ENCODE measurements at regions not wholly inside any gene's neighbourhood (a gene's known extent, or its start where the extent isn't known, plus 50 kb on each side); places are given as distances from the start of the nearest gene placed in this dataset.
"Not testable (repeated sequence)": the region's sequence is repeated elsewhere in the genome, so short reads cannot be mapped to it uniquely, and the experiment has no call there.

- peak; percentile 99 to 100 (median 100) for DNase-seq (ENCODE audit: low read depth in 3 of 3, low spot score in 2 of 3)
Observed at GRCh38 chr6:27132532-27133280, 114.8 kb upstream of the PRSS16 start.

DNA sequence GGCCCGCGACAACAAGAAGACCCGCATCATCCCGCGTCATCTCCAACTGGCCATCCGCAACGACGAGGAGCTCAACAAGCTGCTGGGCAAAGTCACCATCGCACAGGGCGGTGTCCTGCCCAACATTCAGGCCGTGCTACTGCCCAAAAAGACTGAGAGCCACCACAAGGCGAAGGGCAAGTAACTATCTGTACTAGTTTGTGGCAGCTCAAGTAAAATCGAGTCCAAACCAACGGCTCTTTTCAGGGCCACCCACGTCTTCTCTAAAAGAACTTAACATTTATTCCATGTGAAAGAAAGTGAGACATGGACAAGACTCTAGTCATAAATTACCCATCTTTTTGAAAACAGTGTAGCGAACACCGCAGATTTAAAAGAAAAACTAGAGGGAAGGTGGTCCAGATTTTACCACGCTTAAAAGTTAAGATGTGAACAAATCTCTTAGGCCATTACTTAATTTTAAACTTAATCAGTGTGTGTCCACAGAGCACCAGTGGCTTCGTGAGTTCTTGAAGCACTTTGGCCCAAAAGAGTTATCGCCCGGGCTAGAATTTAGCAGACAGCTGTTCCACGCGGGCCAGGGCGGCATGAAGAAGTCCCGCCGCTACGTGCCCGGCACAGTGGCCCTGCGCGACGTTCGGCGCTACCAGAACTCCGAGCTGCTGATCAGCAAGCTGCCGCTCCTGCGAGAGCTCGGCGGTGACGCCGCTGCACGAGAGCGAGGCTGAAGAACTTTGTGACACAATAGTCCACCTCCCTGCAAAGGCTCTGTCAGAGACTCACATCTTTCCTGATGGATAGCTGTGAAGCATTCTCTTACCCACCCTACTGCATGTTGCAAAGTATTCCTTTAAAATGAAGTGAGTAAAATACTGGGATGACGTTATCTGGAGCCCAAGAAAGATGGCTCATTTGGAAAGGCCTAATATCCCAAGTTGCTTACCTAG lies 113.9 kb upstream of the PRSS16 start:
- peak in 2 of 3 donors; percentile 63 to 65 for DNase-seq (ENCODE audit: low read depth in 3 of 3, low spot score in 2 of 3)

- DNase-seq (ENCODE audit: low read depth in 3 of 3, low spot score in 2 of 3): no peak
Observed at GRCh38 chr6:27135087-27135657, 112.3 kb upstream of the PRSS16 start.

- no peak for DNase-seq (ENCODE audit: low read depth in 3 of 3, low spot score in 2 of 3)
Observed at GRCh38 chr6:27136077-27136644, 111.3 kb upstream of the PRSS16 start.

- DNase-seq (ENCODE audit: low read depth in 3 of 3, low spot score in 2 of 3): no peak
Observed at GRCh38 chr6:27136978-27137814, 110.3 kb upstream of the PRSS16 start.

DNA sequence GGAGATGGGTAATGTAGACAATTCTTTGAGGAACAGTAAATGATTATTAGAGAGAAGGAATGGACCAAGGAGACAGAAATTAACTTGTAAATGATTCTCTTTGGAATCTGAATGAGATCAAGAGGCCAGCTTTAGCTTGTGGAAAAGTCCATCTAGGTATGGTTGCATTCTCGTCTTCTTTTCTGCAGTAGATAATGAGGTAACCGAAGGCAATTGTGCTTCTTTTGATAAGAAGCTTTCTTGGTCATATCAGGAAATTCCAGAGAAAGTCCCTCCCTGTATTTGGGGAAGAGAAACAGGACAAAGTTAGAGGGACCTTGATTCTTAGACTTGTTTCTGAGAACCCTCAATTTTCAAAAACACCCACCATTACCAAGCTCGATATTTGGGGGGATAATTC lies 109.1 kb upstream of the PRSS16 start:
- no peak for DNase-seq (ENCODE audit: low read depth in 3 of 3, low spot score in 2 of 3)

GRCh38 chr6:27138837-27139755 lies 108.4 kb upstream of the PRSS16 start:
- peak; percentile 77 to 88 (median 79) for DNase-seq (ENCODE audit: low read depth in 3 of 3, low spot score in 2 of 3)

DNA sequence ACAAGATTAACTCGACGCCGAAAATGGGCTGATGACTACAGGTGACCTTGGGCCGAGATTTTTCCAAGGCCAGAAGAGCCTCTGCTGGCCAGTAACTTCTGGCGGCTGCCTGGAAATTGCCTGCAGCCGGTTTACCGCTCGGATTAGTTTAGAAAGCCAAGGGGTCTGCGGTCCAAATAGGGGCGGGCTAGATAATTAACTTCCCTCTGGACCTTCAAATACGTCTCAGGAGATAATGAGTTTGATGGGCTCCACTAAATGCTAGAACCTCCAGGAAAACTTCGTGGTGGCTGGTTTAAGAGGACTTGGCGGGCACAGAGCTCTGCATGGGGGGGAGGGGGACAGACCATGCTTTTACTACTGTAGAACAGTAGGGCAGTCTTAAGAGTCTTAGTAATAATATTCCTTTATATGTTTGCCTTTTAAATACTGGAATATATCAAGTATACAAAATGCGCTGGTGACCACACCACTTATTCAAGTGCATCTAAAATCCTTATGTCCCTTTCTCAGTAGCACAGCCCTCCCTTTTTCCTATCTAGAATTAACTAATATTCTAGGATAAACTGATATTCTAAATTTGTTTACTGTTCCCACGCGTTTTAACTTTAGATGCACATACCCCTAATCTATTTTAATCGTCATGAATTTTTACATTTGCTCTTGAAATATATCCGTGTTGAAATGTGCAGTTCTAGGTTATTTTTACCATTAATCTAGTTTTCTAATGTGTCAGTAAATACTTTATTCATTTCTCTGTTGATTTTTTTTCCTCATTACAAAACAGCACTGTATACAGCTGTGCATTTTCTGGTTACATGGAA lies 107.5 kb upstream of the PRSS16 start:
- no peak for DNase-seq (ENCODE audit: low read depth in 3 of 3, low spot score in 2 of 3)

GRCh38 chr6:27140999-27141528 lies 106.4 kb upstream of the PRSS16 start:
- DNase-seq (ENCODE audit: low read depth in 3 of 3, low spot score in 2 of 3): no peak

GRCh38 chr6:27141529-27142015 lies 105.9 kb upstream of the PRSS16 start:
- DNase-seq (ENCODE audit: low read depth in 3 of 3, low spot score in 2 of 3): no peak

GRCh38 chr6:27143020-27143388 lies 104.5 kb upstream of the PRSS16 start:
- not testable (repeated sequence) for DNase-seq (ENCODE audit: low read depth in 3 of 3, low spot score in 2 of 3)

DNA sequence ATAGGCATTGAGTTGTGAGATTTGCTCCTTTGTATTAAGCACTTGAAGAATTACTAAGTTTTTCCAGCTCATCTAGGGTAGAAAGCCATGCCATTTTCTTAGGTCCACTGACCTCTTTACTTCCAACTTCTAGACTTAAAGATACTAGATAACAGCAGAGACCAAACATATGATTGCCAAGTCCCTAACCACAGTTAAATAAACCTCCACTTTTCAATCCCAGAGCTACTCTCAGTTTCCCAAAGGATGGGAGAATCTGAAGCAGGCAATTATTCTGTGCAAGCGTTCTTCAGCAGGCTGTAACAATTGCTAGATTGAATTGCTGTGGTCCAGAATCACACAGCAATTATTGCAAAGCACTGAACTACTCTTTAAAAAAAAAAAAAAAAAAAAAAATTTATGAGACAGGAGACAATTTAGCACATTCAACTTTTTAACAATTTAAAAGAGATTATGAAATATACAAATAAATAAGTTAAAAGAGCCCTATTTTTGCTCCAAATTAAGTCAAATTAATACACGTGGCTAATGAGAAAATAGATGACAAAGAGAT lies 104.0 kb upstream of the PRSS16 start:
- DNase-seq (ENCODE audit: low read depth in 3 of 3, low spot score in 2 of 3): no peak

DNA sequence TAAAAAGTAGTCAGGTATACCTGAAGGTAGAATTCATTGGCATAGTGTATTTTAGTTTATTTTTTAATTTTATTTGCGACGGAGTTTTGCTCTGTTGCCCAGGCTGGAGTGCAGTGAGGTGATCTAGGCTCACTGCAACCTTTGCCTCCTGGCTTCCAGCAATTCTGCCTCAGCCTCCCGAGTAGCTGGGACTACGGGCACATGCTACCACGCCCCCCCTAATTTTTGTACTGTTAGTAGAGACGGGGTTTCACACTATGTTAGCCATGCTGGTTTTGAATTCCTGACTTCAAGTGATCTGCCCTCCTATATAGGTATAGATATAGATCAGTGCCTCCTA lies 102.8 kb upstream of the PRSS16 start:
- no peak for DNase-seq (ENCODE audit: low read depth in 3 of 3, low spot score in 2 of 3)

DNA sequence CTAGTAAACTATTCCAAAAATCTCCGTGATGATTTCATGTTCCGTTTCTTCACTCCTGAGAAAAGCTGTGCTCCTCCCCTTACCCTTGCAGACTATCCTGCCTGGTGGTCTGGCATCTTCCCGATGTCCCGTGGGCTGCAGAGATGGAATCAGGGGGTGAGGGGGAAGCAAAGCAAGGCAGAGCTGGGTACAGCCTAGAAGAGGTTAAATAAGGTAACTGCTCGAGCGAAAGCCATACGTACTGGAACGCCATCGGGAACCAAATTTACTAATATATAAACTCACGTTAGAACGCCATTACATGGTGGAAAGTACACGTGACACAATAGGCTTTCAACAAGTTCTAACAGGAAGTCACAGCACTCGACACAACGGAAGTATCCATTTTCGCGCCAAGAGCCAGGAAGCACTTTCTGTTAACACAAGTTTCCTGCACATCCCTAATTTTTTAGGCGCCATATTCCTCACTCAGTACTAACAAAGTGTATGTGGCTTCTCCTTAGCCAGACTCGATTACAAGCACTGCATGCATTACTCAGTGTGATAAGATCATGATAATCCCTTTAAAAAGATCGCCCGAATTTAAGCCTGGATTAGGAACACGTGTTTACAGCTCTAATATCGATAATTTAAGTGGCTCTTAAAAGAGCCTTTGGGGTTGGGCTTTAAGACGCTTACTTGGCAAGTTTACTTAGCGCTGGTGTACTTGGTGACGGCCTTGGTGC lies 101.6 kb upstream of the PRSS16 start:
- peak; percentile 83 to 89 (median 85) for DNase-seq (ENCODE audit: low read depth in 3 of 3, low spot score in 2 of 3)

DNA sequence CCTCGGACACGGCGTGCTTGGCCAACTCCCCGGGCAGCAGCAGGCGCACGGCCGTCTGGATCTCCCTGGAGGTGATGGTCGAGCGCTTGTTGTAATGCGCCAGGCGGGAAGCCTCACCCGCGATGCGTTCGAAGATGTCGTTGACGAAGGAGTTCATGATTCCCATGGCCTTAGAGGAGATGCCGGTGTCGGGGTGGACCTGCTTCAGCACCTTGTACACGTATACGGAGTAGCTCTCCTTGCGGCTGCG lies 101.1 kb upstream of the PRSS16 start:
- DNase-seq (ENCODE audit: low read depth in 3 of 3, low spot score in 2 of 3): not testable (repeated sequence)

- DNase-seq (ENCODE audit: low read depth in 3 of 3, low spot score in 2 of 3): peak; percentile 98 to 100 (median 99)
Observed at GRCh38 chr6:27146706-27147505, 100.6 kb upstream of the PRSS16 start.
